T-helper 2 cell (primary cell): ENCODE measurements at regions not wholly inside any gene's neighbourhood (a gene's known extent, or its start where the extent isn't known, plus 50 kb on each side); places are given as distances from the start of the nearest gene placed in this dataset.
A peak's percentile ranks its signal among the peaks of the same experiment; 100 is the strongest.
"Not testable (repeated sequence)": the region's sequence is repeated elsewhere in the genome, so short reads cannot be mapped to it uniquely, and the experiment has no call there.

ENCODE experiments used
- DNase-seq, 5 experiments: peaks; one replicate each; pipeline versions ENCODE4 v3.0.0 to v3.0.0-alpha.2; 2012 to 2022

DNA sequence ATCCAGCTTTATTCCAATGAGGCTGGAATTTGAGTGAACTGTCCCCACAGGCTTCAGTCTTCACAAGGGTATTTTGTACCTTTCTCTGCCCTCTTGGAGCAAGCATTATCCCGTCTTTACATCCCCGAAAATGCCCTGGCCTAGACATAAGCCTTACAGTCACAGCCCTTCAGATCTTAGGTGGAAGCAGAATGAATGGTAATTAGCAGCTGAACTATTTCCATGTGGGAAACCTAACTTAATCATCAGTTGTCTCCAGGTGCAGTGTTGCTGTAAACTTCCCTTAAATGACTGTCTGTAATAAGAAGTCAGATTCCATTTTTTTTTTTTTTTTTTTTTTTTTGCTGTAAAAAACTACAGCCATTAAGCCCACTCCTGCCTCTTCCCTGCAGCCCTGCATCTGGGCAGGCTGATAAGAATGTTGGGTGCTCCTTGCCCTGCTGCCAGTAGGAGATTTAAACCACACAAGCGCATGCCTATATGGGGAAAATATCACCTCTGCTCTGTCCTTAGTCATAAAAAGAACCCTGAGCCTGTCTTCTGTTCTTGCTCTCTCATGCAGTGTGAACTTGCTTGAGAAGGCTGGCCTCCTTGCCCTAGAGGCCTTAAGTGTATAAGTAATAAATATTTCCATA lies 426.8 kb upstream of the SLITRK5 start:
- DNase-seq: no peak

DNA sequence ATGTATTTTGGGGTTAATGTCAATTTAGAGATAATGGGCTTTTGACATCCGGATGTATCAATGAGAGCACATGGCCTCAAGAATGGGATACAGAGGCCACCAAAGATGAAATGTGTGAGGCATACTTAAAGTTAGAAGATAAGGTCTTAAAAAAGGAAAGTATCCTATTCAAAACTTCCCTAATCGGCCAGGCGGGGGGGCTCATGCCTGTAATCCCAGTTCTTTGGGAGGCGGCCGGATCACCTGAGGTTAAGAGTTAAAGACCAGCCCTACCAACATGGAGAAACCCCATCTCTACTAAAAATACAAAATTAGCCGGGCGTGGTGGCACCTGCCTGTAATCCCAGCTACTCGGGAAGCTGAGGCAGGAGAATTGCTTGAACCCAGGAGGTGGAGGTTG lies 421.3 kb upstream of the SLITRK5 start:
- DNase-seq: not testable (repeated sequence)

DNA sequence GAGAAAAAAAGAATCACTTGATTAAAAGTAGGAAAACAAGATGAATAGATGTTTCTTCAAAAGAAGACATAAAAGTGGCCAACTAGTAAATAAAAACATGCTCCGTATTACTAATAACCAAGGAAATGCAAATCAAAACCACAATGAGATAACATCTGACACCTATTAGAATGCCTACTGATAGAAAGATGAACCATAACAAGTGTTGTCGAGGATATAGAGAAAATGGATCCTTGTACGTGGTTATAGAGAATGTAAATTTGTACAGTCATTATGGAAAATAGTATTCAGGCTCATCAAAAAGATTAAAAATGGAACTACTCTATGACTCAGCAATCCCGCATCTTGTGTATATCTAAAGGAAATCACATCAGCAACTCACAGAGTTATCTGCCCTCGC lies 415.8 kb upstream of the SLITRK5 start:
- peak in 1 of 5 experiments; percentile 0 for DNase-seq

DNA sequence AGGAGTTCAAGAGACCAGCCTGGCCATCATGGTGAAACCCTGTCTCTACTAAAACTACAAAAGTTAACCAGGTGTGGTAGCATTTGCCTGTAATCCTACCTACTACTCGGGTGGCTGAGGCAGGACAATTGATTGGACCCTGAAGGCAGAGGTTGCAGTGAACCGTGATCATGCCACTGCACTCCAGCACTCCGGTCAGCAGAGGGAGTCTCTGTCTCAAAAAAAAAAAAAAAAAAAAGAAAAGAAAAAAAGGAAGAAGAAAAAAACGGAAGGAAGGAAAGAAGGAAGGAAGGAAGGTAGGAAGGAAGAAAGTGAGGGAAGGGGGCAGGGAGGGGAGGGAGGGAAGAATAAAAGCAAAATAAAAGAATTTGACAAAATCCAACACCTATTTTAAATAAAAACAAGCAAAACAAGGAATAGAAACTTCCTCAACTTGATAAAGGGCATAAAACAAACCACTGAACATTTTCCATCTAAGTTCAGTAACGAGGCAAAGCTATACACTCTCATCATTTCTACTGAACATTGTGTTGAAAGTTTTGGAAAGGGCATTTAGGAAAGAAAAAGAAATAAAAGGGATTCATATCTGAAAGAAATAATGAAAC lies 411.6 kb upstream of the SLITRK5 start:
- DNase-seq: no peak

DNA sequence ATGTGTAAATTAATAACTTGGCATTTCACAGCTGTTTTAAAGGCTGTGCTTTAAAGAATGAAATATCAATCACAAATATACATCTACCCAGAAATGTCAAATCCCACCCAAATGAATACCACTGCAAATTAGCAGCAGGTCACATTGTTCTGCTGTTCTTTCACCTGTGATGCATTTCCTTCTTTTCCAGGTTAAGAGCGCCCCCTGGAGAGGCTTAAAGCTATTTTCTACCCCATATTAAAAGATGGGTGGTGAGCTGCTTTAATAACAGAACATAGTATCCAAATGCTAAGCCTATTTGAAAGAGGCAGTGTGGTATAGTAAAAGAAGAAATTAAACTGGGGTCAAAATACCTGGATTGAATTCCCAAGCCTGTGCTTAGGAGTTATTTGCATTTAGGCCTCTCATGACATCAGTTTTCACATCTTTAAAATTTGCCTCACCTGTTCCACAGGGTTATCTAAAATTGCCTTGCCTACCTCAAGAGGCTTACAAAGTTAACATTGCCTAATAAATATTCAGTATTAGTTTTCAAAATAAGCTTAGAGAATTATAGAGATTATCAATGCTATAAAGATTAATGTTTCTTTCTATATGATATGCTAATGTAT lies 396.9 kb upstream of the SLITRK5 start:
- peak in 1 of 5 experiments; percentile 11 for DNase-seq

DNA sequence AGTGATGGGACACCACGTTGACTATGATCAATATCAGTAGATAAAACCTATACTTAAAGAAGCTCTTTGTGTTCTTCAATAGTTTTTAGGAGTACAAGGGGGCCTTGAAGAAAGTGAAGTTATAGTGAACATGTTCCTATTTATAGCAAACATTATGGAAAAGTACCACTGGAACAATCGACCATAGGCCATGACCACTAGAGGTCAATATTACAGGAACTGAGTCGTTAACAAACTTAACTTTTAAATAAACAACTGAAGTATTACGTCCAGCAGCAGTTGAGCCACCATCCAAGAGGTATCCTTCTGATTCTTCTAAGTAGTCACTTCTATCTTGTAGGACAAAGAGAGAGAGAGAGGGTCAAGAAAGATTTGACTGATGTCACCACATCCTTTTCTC lies 391.0 kb upstream of the SLITRK5 start:
- DNase-seq: no peak

DNA sequence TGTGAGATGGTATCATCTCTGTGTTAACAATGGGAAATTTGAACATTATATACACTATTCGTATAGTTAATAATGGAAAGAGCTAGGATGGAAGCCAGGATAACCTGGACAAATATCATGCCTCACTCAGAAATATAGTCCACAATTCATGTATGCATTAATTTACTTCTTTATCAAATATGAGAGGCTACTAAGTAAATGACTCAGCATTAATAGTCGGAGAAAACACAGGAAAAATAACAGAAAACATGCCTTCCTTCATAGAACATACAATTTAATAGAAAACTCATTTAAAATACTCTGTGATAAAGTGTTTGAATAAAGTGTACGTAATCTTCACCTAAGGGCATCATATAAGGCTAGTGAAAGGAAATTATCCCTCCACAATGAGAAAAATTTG lies 383.4 kb upstream of the SLITRK5 start:
- no peak for DNase-seq

DNA sequence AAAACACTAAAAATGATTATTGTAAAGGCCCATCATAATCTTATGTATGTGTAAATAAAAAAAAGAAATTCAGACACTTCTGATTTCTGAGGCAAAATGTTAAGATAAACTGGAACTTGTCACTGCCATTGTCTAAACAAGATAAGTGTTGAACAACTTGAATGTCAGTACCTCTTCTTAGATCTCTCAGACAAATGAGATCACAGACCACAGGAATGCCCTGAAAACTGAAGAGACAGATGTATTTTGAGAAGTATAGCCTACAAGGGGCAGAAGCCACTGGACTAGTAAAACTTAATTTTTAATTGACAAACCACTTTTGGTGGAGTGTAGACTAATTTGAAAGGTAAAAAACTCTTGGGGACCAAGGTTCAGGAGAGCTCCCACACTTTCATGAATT lies 375.5 kb upstream of the SLITRK5 start:
- DNase-seq: no peak

DNA sequence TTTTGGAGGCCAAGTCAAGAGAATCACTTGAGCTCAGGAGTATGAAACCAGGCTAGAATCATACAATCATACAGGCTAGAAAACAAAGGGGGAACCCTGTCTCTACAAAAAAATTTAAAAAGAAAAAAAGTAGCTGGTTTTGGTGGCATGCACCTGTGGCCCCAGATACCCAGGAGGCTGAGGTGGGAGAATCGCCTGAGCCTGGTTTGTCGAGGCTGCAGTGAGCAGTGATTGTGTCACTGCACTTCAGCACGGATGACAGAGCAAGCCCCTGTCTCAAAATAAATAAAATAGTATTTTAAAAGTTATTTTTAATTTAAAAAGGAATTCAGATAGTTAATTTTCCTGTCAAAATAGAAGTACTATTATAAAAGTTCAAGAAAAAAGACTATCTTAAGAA lies 369.1 kb upstream of the SLITRK5 start:
- DNase-seq: no peak

DNA sequence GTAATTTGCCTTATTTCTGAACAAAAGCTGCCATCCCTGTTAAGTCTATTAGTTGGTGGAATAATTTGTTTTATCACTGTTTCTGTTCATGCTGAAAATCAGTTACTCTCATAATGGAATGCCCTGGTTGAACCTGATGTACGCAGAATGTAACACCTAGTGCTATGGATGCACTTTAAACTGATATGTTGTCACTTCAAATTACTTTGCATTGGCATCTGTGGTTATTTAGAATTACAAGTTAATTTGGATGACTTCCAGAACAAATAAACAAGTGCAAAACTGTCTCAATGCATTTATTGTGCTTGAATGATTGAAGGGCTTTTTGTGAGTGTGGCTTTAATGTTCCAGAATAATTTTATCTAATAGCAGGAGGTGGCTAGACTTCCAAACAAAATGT lies 368.2 kb upstream of the SLITRK5 start:
- DNase-seq: no peak

DNA sequence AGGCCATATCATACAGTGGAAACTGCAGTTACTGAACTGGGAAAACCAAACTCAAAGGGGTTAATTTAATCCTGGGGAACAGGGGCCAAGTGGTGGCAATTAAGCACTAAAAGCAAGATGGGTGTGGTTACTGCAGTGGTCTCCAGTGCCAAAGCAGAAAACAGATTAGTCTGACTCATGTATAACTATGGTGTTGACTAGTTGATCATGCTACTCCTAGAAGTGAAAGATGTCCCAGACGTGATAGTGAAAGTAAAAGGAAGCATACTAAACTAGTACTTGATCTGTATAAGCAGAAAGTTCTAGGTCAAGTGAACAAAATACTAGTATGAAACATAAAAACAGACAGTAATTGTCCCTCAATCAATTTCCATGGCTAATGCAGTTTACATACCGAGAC lies 360.0 kb upstream of the SLITRK5 start:
- no peak for DNase-seq

DNA sequence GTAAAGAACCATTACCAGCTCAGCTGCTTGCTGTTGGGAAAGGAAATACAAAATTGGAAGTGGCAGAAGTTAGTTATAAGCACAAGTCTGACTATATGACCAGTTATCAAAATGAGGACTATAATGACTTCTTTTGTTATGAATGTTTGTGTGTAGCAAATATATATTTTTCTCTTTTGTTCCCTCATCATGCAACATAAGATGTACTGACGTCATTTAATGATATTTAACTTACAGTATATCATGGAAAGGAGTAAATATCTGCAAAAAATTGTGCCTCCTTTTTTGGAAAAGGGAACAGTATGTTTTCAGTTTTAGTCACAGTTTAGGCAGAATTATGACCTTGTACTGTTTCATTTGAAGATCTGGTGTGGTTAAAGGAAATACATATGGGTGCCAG lies 356.3 kb upstream of the SLITRK5 start:
- no peak for DNase-seq

DNA sequence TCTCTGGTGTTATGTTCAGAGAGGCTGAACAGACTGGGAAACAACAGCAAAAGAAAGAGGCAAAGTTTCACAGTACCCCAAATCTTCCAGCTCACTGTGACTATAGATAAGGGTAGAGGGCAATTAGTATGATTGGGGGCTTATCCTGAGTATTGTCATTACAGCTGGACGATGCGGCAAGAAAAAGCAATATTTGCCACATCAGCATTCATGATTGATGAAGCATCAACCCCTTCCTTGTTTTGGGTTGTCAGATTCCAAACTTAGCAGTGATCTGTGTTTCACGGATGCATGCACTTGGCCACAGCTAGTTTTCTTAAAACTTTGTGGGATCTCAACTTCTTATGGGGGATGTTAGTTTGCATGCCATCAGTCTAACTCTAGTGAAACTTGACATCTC lies 348.8 kb upstream of the SLITRK5 start:
- no peak for DNase-seq

DNA sequence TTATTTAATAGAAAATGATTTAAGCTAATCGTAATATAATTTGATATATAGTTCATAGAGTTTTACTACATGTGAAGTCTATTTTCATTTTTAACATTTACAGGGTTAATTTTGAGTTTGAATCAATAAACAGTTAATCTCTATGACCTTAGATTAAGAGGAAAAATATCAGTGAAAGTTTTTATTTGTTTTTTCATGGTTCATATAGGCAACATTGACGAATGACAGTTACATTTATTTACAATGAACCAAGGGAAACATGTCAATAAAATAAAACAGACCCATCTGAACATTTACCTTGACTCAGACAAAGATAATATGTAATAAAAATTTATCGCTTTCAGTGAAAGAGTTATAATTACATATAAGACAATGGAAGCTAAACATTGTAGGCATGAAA lies 346.6 kb upstream of the SLITRK5 start:
- DNase-seq: no peak

DNA sequence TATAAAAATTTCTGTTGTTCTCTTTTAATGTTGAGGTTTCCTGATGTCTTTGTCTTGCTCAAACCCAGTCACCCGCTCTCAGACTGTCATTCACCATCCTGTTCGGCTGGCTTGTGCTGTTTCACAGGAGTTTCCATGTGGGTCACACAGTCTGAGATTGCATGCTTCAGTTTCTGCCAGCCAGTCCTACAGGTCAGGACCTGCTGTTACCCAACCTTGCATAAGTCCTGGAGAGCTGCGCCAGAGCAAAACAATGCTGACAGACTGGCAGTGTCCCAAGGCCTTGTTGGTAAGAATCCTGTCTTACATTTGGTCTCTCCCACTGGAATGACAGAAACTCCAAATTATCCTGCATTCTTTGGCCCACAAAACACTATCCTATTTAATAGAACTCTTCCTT lies 340.0 kb upstream of the SLITRK5 start:
- DNase-seq: no peak

DNA sequence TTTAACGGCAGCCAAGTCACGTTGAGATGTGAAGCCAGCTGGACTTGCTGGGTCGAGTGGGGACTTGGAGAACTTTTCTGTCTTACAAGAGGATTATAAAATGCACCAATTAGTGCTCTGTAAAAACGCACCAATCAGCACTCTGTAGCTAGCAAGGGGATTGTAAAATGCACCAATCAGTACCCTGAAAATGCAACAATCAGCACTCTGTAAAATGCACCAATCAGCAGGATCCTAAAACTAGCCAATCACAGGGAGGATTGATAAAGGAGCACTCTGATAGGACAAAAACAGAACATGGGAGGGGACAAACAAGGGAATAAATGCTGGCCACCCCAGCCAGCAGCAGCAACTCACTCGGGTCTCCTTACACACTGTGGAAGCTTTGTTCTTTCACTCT lies 337.6 kb upstream of the SLITRK5 start:
- no peak for DNase-seq

DNA sequence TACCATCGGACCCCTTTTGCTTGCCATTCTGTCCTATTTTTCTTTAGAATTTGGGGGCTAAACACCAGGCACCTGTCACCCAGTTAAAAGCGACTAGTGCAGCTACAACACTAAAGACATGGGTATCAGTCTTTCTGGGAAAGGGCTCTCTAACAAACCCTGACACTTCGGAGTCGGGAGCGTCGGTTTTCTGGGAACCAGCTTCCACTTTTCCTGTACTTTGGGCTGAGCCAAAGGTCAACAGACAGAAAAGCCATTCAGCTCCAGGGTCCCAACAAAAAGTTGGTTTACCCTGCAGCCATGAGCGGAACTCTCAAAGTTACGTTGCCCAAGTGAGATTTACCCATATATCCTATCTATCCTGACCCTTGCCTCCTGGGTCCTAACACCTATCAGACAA lies 337.0 kb upstream of the SLITRK5 start:
- DNase-seq: no peak

DNA sequence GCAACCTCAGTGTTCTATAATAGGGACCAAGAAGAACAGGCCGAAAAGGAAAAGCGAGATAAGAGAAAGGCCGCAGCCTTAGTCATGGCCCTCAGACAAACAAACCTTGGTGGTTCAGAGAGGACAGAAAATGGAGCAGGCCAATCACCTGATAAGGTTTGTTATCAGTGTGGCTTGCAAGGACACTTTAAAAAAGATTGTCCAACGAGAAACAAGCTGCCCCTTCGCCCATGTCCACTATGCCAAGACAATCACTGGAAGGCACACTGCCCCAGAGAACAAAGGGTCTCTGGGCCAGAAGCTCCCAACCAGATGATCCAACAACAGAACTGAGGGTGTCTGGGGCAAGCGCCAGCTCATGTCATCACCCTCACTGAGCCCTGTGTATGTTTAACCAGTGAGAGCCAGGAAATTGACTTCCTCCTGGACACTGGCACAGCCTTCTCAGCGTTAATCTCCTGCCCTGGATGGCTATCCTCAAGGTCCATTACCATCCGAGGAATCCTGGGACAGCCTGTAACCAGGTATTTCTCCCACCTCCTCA lies 334.8 kb upstream of the SLITRK5 start:
- DNase-seq: not testable (repeated sequence)

DNA sequence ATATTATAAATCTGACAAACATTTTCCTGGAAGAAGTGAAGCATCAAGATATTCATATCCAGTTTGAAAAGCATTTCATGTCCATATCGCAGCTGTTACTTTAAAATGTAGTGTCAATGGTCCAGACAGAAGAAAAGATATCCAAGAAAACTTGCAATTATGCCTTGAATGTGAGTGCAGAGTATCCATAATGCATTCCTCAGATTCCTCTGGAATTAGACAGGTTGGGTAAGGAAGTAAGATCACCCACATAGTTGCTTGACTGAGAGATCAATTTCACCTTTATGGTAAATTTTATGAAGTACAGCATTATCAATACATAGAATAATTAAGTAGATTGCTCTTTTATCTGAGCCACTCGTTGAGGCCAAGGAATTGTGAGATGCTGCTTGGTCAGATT lies 327.0 kb upstream of the SLITRK5 start:
- DNase-seq: no peak

DNA sequence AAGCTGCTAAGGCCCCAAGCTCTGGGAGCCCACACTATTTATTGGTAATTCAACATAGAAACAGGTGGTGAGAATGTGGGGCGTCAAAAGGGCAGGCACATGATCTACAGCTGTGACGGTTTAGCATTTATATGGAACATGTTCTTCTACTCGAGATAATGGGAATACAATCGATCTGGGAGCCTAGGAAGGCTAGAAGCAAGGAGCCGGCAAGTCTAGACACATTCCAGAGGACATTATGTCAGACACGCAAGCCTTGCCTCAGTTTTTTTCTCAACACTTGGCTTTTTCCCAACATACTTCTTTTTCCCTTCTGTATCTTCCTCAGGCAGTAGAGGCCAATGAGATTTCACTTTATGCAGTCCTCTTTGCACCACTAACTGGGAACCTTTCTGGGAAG lies 315.7 kb upstream of the SLITRK5 start:
- DNase-seq: no peak

DNA sequence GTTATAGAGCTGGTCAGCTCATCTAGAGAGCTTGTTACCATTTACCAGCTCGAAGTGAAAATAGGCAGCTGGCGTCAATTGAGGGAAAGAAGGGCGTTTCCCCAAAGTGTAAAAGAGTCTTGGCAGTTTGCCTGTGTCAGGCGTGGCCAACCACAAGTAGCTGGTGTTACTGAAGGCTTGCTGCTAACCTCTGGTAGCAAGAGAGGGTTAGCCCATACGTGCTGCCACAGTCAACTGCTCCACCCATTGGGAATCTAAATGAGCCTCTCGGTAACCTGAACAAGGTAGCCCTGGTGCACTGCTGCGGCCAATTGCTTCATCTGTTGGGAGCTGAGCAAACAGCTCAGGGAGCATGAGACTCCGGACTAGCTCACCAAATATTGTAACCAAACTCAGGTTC lies 314.9 kb upstream of the SLITRK5 start:
- DNase-seq: no peak

DNA sequence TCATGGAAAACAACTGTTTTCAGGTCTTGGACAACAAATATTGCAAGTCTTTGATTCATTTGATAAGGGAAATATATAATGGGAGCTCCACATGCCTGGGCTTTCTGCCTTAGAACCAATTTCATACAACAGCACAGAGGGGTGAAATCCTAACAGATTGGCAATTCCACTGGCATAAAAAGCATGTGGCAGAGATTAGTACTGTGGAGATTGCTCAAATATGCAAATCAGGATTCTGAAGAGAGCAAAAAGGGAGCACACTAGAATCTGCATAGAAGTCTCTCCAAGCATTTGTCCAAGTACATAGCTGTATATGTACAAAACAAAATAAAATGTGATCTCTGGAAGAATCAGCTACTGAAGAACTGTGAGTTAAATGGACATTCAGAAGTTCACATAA lies 312.9 kb upstream of the SLITRK5 start:
- no peak for DNase-seq

DNA sequence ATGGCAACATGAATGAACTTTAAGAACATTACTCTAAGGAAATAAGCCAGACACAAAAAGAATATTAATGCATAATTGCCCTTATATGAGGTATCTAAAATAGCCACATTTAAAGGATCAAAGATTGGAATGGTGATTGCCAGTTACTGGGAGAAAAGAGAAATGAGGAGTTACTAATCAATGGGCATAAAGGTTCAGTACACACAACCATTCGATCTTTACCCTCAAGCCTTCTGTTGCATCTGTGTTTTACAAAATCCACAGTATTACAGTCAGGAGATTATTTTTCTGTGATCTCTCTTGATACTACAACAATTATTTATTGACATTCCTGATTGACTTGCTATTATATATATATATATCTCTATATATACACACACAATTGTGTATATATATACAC lies 310.0 kb upstream of the SLITRK5 start:
- DNase-seq: no peak

DNA sequence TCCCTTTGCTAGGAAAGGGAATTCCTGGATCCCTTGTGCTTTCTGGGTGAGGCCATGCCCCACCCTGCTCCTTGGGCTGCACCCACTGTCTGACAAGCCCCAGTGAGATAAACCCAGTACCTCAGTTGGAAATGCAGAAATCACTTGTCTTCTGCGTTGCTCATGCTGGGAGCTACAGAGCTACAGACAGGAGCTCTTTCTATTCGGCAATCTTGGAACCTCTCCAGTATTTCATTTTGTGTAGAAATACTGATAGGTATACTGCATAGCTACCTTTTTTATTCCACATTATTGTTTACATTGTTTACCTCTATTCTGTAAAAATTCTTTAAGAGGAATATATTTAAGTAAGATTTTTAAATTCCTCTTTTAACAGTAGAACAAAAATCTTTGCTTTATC lies 302.5 kb upstream of the SLITRK5 start:
- no peak for DNase-seq
